Stomach (tissue), 8 donors: ENCODE measurements at regions not wholly inside any gene's neighbourhood (a gene's known extent, or its start where the extent isn't known, plus 50 kb on each side); places are given as distances from the start of the nearest gene placed in this dataset.

ENCODE experiments used
- DNase-seq, 2 donors: peaks; one replicate each; pipeline versions ENCODE4 v3.0.0 to v3.0.0-alpha.2; 2013 to 2019
- H3K27ac ChIP-seq, 5 donors: fragments of 200-600 bp in 4 of 5; sonication (generic) in 4 of 5; one replicate each; pipeline ENCODE4 v1.5.1; 2013 to 2019; ENCODE audit warnings: mild to moderate bottlenecking in 1 of 5, moderate library complexity in 1 of 5
- H3K27me3 ChIP-seq, 3 donors: fragments of 200-600 bp; sonication (generic); one replicate each; pipeline ENCODE4 v1.5.1; 2017 to 2019; ENCODE audit warnings: mixed run types in 1 of 3
- H3K36me3 ChIP-seq, 4 donors: fragments of 200-600 bp; sonication (generic); 1 replicate in 3 of 4; 2 replicates in 1 of 4; pipeline ENCODE4 v1.5.1; 2016 to 2019
- H3K4me1 ChIP-seq, 4 donors: fragments of 200-600 bp; sonication (generic); one replicate each; pipeline ENCODE4 v1.5.1; 2016 to 2019
- H3K4me3 ChIP-seq, 4 donors: fragments of 200-600 bp; sonication (generic) in 3 of 4; one replicate each; pipeline ENCODE4 v1.5.1; 2016 to 2019; ENCODE audit warnings: mild to moderate bottlenecking in 1 of 4
- H3K9me3 ChIP-seq, 4 donors: fragments of 200-600 bp; sonication (generic); one replicate each; pipeline ENCODE4 v1.5.1; 2016 to 2019
- CTCF ChIP-seq, 7 experiments: fragments of 450-650 bp in 4 of 7; fragments of 200-600 bp in 3 of 7; sonication (generic) in 3 of 7; IDR thresholded peaks; one replicate each; pipeline ENCODE4 v1.5.1; 2016 to 2019; ENCODE audit warnings: antibody characterized with exemption in 7 of 7, control low read depth in 2 of 7, mild to moderate bottlenecking in 1 of 7
- EP300 ChIP-seq: sonication (generic); formaldehyde crosslinking; IDR thresholded peaks from one replicate; pipeline ENCODE4 v1.6.1; 2017; ENCODE audit warnings: antibody characterized with exemption
- POLR2A ChIP-seq, 4 donors: fragments of 450-650 bp; IDR thresholded peaks; one replicate each; pipeline ENCODE4 v1.6.1; 2016; ENCODE audit warnings: antibody characterized with exemption in 4 of 4, control low read depth in 2 of 4, mild to moderate bottlenecking in 1 of 4, moderate library complexity in 1 of 4
- POLR2AphosphoS5 ChIP-seq, 3 donors: sonication (generic); formaldehyde crosslinking; IDR thresholded peaks; one replicate each; pipeline ENCODE4 v1.6.1; 2016; ENCODE audit warnings: antibody characterized with exemption in 3 of 3
- whole genome bisulfite sequencing, 5 donors: extraction: QIAGEN DNeasy Blood & Tissue Kit in 3 of 5; methylation state at CpG; one replicate each; pipeline versions ENCODE4 v1.1.5 to v1.1.7; 2013 to 2018; 5-methylcytosine and 5-hydroxymethylcytosine counted together
- intact Hi-C: fragments of 100-400 bp; cut with DNase I; formaldehyde crosslinking; loops from one replicate; pipeline ENCODE4 v1.15.1; 2023; ENCODE audit warnings: low total_unique reads
- donor health status: healthy with polysubstance abuse.
- donor health status: Bipolar disorder and iron deficiency.
- donor health status: healthy.

GRCh38 chrY:14255965-14256816, 200.2 kb downstream of the VCY1B start:
- no peak overlapping the region for H3K27ac ChIP-seq
- 29 to 39% (median 33%) methylated on average over 10 of the region's 10 CpGs; no CpG with 5 or more reads in 2 of the 5 donors for WGBS, 5 donors
- no peaks in the 10 kb centered on the region for H3K4me1 ChIP-seq
- no peaks in the 10 kb centered on the region for H3K9me3 ChIP-seq
- TF ChIP-seq EP300 (no peak), POLR2AphosphoS5 (IDR thresholded peaks at IDR 0.05) (no peak), POLR2A (IDR thresholded peaks at IDR 0.05) (no peak), CTCF (IDR thresholded peaks at IDR 0.05) (no peak)
- intact Hi-C loops = no loop called here
- no peaks in the 10 kb centered on the region for H3K27me3 ChIP-seq
- no peak for DNase-seq
- H3K36me3 ChIP-seq = no peaks in the 10 kb centered on the region
- H3K4me3 ChIP-seq = no peak overlapping the region

- H3K4me3 ChIP-seq = no peak overlapping the region
- no peak overlapping the region for H3K27ac ChIP-seq
- TF ChIP-seq CTCF (IDR thresholded peaks at IDR 0.05) = no peak
- no peak for TF ChIP-seq EP300
- no peak for TF ChIP-seq POLR2AphosphoS5 (IDR thresholded peaks at IDR 0.05)
- TF ChIP-seq POLR2A (IDR thresholded peaks at IDR 0.05) = no peak
- no peaks in the 10 kb centered on the region for H3K36me3 ChIP-seq
- no peaks in the 10 kb centered on the region for H3K4me1 ChIP-seq
- DNase-seq = no peak
- H3K27me3 ChIP-seq = no peaks in the 10 kb centered on the region
- intact Hi-C loops = no loop called here
- WGBS, 5 donors = 54 to 67% (median 64%) methylated on average over 1 of the region's 1 CpG; no CpG with 5 or more reads in 2 of the 5 donors
- no peaks in the 10 kb centered on the region for H3K9me3 ChIP-seq
These were observed 200.8 kb downstream of the VCY1B start for GRCh38 chrY:14256817-14257168.

- Histone ChIP-seq H3K4me1 (no peaks in the 10 kb centered on the region), H3K27me3 (no peaks in the 10 kb centered on the region), H3K36me3 (no peaks in the 10 kb centered on the region), H3K27ac (no peak overlapping the region), H3K9me3 (no peaks in the 10 kb centered on the region), H3K4me3 (no peak overlapping the region)
- DNase-seq = no peak
- intact Hi-C loops = no loop called here
- TF ChIP-seq EP300 = no peak
- no peak for TF ChIP-seq POLR2A (IDR thresholded peaks at IDR 0.05)
- no peak for TF ChIP-seq POLR2AphosphoS5 (IDR thresholded peaks at IDR 0.05)
- no peak for TF ChIP-seq CTCF (IDR thresholded peaks at IDR 0.05)
These were observed 221.0 kb downstream of the VCY1B start for GRCh38 chrY:14277029-14277428.

- WGBS, 5 donors = 37 to 44% (median 42%) methylated on average over 1 of the region's 1 CpG; no CpG with 5 or more reads in 2 of the 5 donors
These were observed 233.5 kb upstream of the NLGN4Y start for GRCh38 chrY:14290656-14291375.

More at GRCh38 chrY:14290656-14291375, 233.5 kb upstream of the NLGN4Y start:
- H3K27me3 ChIP-seq = no peaks in the 10 kb centered on the region
- H3K4me1 ChIP-seq = no peaks in the 10 kb centered on the region
- no peak overlapping the region for H3K27ac ChIP-seq
- TF ChIP-seq POLR2A (IDR thresholded peaks at IDR 0.05) (no peak), EP300 (no peak), POLR2AphosphoS5 (IDR thresholded peaks at IDR 0.05) (no peak)
- no peak for DNase-seq
- H3K36me3 ChIP-seq = no peaks in the 10 kb centered on the region
- no peaks in the 10 kb centered on the region for H3K9me3 ChIP-seq
- intact Hi-C loops = no loop called here
- H3K4me3 ChIP-seq = no peak overlapping the region
